ENCODE measurements at regions not wholly inside any gene's neighbourhood (a gene's known extent, or its start where the extent isn't known, plus 50 kb on each side); places are given as distances from the start of the nearest gene placed in this dataset.

DNA sequence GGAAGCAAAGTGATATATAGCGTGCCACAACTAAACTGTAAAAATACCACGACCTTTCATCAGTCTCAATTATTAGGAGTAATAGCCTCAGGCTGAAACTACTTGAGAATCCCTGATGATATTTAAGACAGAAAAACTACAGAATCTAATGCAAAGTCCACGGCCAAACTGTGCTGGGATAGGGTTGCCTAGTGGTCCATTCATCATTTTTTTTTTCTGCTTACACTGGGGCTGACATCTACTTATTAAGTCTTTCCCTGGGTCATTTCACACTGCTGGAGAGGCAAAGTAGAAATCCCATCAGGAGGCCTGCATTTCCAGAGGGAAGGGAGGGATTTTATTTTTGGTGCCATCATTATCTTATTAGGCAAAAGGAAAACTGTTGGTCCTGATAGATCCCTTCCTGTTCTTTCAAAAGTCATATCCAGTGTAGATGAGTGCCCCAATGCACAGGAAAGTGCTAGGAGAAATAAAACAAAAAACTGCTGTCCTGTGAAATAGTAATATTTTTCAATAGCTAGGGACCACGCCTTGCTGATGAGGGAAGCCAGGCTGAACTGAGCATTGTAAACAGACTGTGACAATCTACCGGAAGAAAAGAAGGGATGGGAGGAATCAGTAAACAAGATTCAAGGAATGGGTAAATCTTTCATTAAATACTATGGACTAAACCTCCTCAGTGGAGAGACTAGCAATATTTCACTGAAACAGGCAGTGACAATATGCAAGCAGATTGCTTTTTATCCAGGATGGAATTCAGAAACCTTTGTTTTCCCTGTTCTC lies 644.3 kb downstream of the IRS1 start:
- H3K4me1 ChIP-seq (ENCODE audit: control insufficient read depth, insufficient read depth, low read length): no peaks in the 10 kb centered on the region
- ChIA-PET CTCF (no interaction called here), POLR2A (no interaction called here)

DNA sequence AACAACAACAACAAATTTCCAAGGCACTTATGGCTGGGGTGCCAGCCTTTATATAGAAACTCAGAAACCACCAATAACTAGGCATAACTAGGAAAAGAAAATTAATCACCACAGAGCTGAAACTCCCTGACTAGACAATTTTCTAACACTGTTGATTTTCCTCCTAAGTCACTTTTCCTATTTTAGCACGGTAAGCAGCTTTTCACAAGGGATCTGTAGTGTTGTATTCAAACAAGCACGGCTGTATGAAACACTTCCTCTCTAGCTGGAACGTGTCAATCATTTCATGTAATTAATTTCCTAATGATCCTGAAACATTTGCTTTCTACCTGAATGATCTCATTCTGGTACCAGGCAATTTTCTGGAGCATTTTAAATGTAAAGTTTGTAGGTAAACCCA lies 645.0 kb downstream of the IRS1 start:
- TF ChIP-seq ZBTB20 (tag by site-specific recombination; IDR thresholded peaks at IDR 0.05): no peak
- no peak for TF ChIP-seq ZNF146 (tag by site-specific recombination; IDR thresholded peaks at IDR 0.05)
- H3K36me3 ChIP-seq (ENCODE audit: control insufficient read depth in 2 of 2, insufficient read depth in 1 of 2, low read length in 2 of 2): no peaks in the 10 kb centered on the region
- no peak overlapping the region for H3K27ac ChIP-seq (ENCODE audit: extremely low read depth, low read depth, low read length)
- CTCF ChIA-PET: no interaction called here
- no peaks in the 10 kb centered on the region for H3K4me1 ChIP-seq (ENCODE audit: control insufficient read depth, insufficient read depth, low read length)
- H3K9me3 ChIP-seq (ENCODE audit: control insufficient read depth, insufficient read depth, low read depth, low read length): no peaks in the 10 kb centered on the region
- POLR2A ChIA-PET: no interaction called here
- H3K4me3 ChIP-seq (ENCODE audit: low read depth, low read length): no peak overlapping the region

More for the DNA sequence above, 644.3 kb downstream of the IRS1 start:
- no peaks in the 10 kb centered on the region for H3K36me3 ChIP-seq (ENCODE audit: control insufficient read depth in 2 of 2, insufficient read depth in 1 of 2, low read length in 2 of 2)
- no peak overlapping the region for H3K4me3 ChIP-seq (ENCODE audit: low read depth, low read length)
- TF ChIP-seq OVOL3 (tag by site-specific recombination; IDR thresholded peaks at IDR 0.05) (no peak), SP2 (tag by site-specific recombination; IDR thresholded peaks at IDR 0.05) (no peak), MYNN (tag by site-specific recombination; IDR thresholded peaks at IDR 0.05; ENCODE audit: borderline replicate concordance) (no peak), ZNF596 (tag by site-specific recombination; IDR thresholded peaks at IDR 0.05) (no peak), ZBTB11 (tag by site-specific recombination; conservative IDR thresholded peaks at IDR 0.05; ENCODE audit: low read depth) (no peak), ZNF335 (tag by site-specific recombination; conservative IDR thresholded peaks at IDR 0.05) (no peak), ZSCAN30 (tag by site-specific recombination; IDR thresholded peaks at IDR 0.05) (no peak)
- TF ChIP-seq, protein P1, sequence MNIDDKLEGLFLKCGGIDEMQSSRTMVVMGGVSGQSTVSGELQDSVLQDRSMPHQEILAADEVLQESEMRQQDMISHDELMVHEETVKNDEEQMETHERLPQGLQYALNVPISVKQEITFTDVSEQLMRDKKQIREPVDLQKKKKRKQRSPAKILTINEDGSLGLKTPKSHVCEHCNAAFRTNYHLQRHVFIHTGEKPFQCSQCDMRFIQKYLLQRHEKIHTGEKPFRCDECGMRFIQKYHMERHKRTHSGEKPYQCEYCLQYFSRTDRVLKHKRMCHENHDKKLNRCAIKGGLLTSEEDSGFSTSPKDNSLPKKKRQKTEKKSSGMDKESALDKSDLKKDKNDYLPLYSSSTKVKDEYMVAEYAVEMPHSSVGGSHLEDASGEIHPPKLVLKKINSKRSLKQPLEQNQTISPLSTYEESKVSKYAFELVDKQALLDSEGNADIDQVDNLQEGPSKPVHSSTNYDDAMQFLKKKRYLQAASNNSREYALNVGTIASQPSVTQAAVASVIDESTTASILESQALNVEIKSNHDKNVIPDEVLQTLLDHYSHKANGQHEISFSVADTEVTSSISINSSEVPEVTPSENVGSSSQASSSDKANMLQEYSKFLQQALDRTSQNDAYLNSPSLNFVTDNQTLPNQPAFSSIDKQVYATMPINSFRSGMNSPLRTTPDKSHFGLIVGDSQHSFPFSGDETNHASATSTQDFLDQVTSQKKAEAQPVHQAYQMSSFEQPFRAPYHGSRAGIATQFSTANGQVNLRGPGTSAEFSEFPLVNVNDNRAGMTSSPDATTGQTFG (tag by site-specific recombination; IDR thresholded peaks at IDR 0.05; ENCODE audit: borderline replicate concordance): no peak
- H3K9me3 ChIP-seq (ENCODE audit: control insufficient read depth, insufficient read depth, low read depth, low read length): no peaks in the 10 kb centered on the region
- H3K27ac ChIP-seq (ENCODE audit: extremely low read depth, low read depth, low read length): no peak overlapping the region

DNA sequence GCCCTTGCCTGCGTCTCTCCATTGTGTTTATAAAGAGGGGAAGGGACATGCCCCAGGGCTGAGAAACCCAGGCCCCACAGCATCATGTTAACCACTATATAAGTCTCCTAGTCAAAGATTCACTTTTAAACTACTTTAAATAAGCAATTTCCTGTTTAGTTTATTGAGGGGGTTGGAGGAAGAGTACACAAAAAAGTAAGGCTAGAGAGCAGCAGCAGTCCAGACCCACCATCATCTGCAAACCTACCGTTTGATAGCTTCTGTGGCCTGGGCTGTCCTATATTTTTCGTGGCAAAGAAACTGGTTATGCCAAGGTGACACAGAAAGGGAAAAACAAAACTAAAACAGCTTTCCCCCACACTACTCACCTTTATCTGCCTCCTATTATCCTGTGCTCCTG lies 646.1 kb downstream of the IRS1 start:
- Histone ChIP-seq H3K4me3 (ENCODE audit: low read depth, low read length) (no peak overlapping the region), H3K27ac (ENCODE audit: extremely low read depth, low read depth, low read length) (no peak overlapping the region), H3K36me3 (ENCODE audit: control insufficient read depth in 2 of 2, insufficient read depth in 1 of 2, low read length in 2 of 2) (no peaks in the 10 kb centered on the region), H3K9me3 (ENCODE audit: control insufficient read depth, insufficient read depth, low read depth, low read length) (no peaks in the 10 kb centered on the region), H3K4me1 (ENCODE audit: control insufficient read depth, insufficient read depth, low read length) (no peaks in the 10 kb centered on the region)
- ChIA-PET CTCF (interaction anchor here (0.5 to 0.8 kb wide), 2 partner anchors 62 to 891 kb away, joined by 3 to 6 read pairs; no protein-coding TSS in a partner anchor), POLR2A (no interaction called here)
- TF ChIP-seq, protein P2, sequence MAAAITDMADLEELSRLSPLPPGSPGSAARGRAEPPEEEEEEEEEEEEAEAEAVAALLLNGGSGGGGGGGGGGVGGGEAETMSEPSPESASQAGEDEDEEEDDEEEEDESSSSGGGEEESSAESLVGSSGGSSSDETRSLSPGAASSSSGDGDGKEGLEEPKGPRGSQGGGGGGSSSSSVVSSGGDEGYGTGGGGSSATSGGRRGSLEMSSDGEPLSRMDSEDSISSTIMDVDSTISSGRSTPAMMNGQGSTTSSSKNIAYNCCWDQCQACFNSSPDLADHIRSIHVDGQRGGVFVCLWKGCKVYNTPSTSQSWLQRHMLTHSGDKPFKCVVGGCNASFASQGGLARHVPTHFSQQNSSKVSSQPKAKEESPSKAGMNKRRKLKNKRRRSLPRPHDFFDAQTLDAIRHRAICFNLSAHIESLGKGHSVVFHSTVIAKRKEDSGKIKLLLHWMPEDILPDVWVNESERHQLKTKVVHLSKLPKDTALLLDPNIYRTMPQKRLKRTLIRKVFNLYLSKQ (tag by site-specific recombination; IDR thresholded peaks at IDR 0.05; ENCODE audit: borderline replicate concordance): no peak
- TF ChIP-seq, protein P3, sequence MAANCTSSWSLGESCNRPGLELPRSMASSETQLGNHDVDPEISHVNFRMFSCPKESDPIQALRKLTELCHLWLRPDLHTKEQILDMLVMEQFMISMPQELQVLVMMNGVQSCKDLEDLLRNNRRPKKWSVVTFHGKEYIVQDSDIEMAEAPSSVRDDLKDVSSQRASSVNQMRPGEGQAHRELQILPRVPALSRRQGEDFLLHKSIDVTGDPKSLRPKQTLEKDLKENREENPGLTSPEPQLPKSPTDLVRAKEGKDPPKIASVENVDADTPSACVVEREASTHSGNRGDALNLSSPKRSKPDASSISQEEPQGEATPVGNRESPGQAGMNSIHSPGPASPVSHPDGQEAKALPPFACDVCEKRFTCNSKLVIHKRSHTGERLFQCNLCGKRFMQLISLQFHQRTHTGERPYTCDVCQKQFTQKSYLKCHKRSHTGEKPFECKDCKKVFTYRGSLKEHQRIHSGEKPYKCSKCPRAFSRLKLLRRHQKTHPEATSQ (tag by site-specific recombination; IDR thresholded peaks at IDR 0.05): no peak
- no peak for TF ChIP-seq ZNF169 (tag by site-specific recombination; IDR thresholded peaks at IDR 0.05)
- TF ChIP-seq ZNF473 (tag by site-specific recombination; IDR thresholded peaks at IDR 0.05): no peak
- TF ChIP-seq CTCF (tag by site-specific recombination; IDR thresholded peaks at IDR 0.05): no peak
- TF ChIP-seq SP2 (tag by site-specific recombination; IDR thresholded peaks at IDR 0.05): no peak
- no peak for TF ChIP-seq ELK4 (IDR thresholded peaks at IDR 0.05; ENCODE audit: borderline replicate concordance, low read depth, low read length)
- TF ChIP-seq ZNF501 (tag by site-specific recombination; IDR thresholded peaks at IDR 0.05): no peak
- no peak for TF ChIP-seq ZNF423 (tag by site-specific recombination; IDR thresholded peaks at IDR 0.05)
